ENCODE measurements at regions not wholly inside any gene's neighbourhood (a gene's known extent, or its start where the extent isn't known, plus 50 kb on each side); places are given as distances from the start of the nearest gene placed in this dataset.
"Not testable (repeated sequence)": the region's sequence is repeated elsewhere in the genome, so short reads cannot be mapped to it uniquely, and the experiment has no call there.

DNA sequence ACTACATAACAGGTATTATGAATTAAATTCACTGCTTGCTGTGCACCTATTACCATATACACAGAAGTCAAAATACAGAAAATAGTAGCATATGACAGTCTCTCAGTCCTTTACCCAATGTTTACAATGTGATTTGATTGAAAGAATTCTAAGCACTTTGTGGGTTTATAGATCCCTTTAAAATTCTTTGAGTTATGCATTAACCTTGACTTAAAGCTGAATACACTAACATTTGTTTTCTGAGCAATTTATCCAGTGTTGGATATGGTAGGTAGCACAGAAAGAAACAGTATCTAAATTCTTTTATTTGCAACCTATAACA is 230.8 kb upstream of the DDI1 start:
- TF ChIP-seq, protein P1, sequence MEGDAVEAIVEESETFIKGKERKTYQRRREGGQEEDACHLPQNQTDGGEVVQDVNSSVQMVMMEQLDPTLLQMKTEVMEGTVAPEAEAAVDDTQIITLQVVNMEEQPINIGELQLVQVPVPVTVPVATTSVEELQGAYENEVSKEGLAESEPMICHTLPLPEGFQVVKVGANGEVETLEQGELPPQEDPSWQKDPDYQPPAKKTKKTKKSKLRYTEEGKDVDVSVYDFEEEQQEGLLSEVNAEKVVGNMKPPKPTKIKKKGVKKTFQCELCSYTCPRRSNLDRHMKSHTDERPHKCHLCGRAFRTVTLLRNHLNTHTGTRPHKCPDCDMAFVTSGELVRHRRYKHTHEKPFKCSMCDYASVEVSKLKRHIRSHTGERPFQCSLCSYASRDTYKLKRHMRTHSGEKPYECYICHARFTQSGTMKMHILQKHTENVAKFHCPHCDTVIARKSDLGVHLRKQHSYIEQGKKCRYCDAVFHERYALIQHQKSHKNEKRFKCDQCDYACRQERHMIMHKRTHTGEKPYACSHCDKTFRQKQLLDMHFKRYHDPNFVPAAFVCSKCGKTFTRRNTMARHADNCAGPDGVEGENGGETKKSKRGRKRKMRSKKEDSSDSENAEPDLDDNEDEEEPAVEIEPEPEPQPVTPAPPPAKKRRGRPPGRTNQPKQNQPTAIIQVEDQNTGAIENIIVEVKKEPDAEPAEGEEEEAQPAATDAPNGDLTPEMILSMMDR (conservative IDR thresholded peaks at IDR 0.05), result no peak
- no peak overlapping the region; the same call in 1 of the 2 replicates for H3K27ac ChIP-seq

DNA sequence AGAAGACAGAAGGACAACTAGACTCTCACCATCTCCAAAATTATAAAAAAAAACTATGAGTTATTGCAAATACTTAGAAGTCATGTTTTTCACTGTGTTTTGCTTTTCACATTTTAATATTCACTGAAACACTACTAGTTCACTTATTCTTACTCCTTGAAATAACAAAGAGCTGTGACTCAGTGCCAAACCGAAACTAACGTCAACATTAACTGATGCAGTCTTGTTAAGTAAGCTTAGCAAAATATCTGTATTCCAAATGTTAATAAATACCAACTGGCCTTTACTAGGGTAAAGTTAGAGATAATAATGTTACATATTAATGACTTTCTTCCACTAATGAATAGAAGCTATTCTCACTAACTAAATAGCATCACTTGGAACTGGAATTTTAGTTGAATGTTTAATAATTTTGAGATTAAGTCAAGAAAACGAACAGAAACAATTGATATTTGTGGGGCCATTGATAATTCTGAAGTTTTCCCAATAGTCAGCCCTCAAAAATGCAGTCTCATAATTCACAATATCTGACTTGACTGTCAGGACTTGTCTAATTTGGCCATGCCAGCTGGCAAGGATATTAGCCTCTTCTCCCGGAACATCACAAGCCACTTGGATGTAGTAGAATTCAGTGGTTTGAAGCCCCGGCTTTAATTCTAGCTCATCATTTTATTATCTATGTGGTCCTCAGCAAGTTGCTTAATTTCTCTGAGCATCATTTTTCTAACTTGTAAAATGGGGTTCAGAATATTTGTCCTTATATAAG is 230.1 kb upstream of the DDI1 start:
- TF ChIP-seq, protein P1 (conservative IDR thresholded peaks at IDR 0.05), result no peak

DNA sequence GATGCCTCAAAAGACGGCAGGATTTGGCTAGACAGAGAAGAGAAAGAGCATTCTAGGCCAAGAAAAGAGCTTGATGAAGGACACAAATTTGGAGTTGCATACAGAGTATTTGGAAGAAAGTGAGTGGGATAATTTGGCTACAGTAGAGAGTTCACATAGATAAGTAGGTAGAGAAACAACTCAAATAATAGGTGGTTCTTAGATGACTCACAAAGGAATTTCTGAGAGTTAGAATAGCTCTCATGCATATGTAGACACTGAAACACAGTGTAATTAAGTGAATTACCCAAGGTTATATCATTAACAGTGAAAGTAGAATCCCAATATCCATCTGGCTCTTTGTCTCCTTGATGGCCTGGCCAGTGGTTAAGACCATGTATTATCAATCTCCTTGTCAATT is 228.6 kb upstream of the DDI1 start:
- H3K27ac ChIP-seq, result no peak overlapping the region
- TF ChIP-seq, protein P1 (conservative IDR thresholded peaks at IDR 0.05), result no peak

More for the DNA sequence above, 230.1 kb upstream of the DDI1 start:
- no peak overlapping the region; the same call in 1 of the 2 replicates for H3K27ac ChIP-seq

DNA sequence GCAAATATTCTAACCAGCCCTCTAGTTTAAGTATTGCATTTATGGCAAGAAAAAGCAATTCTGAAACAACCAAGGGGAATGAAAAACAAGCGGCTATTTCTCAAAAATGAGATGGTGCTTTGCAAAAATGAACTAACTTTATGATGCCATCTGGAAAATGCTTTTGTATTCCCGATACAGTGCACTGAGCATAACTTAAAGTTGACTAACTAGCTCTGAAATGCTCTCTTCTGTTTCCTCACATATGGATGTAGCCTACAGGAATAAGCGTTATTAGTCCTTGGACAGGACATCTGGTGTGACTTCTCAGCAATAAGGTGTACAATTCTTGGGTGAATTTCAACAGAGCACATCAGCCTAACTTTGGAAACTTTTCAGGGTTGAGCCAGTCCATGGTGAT is 228.2 kb upstream of the DDI1 start:
- TF ChIP-seq, protein P1 (conservative IDR thresholded peaks at IDR 0.05), result no peak
- no peak overlapping the region for H3K27ac ChIP-seq

DNA sequence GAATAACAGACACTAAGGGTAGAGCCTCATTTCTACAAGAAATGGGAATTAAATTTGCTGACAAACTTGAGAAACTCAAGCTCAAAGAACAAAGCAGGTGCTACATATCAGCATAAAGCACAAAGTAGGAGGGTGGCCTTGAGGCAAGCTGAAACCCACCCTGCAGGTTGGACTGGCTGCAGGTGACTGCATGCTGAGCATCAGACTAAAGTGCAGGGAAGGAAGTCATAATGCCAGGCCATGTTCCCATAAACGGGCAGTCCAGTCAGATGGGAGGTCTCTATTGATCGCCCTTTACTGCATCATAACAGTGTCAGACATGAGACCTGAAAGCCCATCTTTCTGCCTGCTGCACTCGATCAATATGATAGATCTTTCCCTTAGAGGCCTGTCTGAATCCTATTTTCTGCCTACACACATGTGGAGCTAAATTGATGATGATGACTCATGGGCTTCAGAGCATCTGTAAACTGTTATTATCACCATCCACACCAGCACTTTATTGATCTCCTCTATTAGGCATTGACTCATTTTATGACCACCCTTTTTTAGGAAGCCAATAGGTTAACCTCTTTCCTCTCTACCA is 224.5 kb upstream of the DDI1 start:
- no peak overlapping the region for H3K27ac ChIP-seq
- TF ChIP-seq, protein P1 (conservative IDR thresholded peaks at IDR 0.05), result no peak

DNA sequence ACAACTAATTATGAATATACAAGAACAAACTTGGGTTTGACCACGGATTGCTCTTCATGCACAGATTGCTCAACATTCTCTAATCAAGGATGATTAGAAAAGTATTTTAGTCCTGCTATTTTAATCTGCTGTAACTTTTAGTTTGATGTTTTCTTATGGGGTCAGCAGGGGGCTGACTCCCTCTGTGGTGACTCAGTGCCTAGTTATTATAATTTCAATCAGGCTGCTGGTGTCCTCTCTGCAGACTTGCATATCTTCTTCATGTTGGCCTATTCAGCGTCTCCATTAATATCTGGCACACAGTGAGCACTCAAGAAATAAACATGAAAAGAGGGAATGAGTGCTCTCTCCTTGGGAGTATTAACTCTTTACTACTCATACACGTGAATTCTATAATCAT is 223.8 kb upstream of the DDI1 start:
- no peak overlapping the region for H3K27ac ChIP-seq
- TF ChIP-seq, protein P1 (conservative IDR thresholded peaks at IDR 0.05), result no peak

DNA sequence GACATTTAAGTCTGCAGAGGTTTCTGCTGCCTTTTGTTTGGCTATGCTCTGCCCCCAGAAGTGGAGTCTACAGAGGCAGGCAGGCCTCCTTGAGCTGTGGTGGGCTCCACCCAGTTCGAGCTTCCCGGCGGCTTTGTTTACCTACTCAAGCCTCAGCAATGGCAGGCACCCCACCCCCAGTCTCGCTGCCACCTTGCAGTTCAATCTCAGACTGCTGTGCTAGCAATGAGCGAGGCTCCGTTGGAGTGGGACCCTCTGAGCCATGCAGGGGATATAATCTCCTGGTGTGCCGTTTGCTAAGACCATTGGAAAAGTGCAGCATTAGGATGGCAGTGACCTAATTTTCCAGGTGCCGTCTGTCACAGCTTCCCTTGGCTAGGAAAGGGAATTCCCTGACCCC is 216.1 kb upstream of the DDI1 start:
- H3K27ac ChIP-seq, result not testable (repeated sequence)

DNA sequence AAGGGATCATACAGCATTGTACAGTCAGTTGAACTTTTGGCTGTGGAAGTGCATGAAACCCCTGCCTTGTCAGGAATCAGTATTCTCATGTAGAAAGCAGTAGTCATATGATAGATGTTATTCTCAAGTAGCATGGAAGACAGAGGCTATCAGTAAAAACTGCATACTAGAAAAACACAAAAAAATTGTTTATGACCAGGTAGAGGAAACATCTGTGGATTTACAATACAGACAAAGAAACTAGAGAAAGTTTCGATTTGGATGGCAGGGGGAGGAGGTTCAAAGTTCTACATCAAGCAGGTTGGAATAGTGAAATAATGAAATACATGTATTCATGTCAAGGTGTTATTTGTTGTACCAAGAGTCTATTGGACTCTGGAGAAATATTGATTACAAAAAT is 212.3 kb upstream of the DDI1 start:
- no peak overlapping the region for H3K27ac ChIP-seq
- TF ChIP-seq, protein P1 (conservative IDR thresholded peaks at IDR 0.05), result no peak
